ENCODE measurements at regions not wholly inside any gene's neighbourhood (a gene's known extent, or its start where the extent isn't known, plus 50 kb on each side); places are given as distances from the start of the nearest gene placed in this dataset.

DNA sequence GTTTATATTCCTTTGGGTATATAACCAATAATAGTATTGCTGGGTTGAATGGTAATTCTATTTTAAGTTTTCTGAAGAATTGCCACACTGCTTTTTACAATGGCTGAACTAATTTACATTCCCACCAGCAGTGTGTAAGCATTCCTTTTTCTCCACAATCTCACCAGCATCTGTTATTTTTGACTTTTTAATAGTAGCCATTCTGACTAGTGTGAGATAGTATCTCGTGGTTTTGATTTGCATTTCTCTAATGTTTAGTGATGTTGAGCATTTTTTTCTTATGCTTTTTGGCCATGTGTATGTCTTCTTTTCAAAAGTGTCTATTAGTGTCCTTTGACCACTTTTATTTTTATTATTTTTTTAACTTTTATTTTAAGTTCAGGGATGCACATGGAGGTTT, 275.3 kb downstream of the METTL15 start:
- no peak for DNase-seq (ENCODE audit: low spot score)

Data from HuH-7 (cell line).